SU-DHL-6 (cell line): ENCODE measurements at regions not wholly inside any gene's neighbourhood (a gene's known extent, or its start where the extent isn't known, plus 50 kb on each side); places are given as distances from the start of the nearest gene placed in this dataset.
"Not testable (repeated sequence)": the region's sequence is repeated elsewhere in the genome, so short reads cannot be mapped to it uniquely, and the experiment has no call there.

Source experiments
- CTCF ChIP-seq: fragments of 200-600 bp; sonication (generic); IDR thresholded peaks from one replicate; pipeline ENCODE4 v1.5.1; 2017; ENCODE audit warnings: antibody characterized with exemption, mild to moderate bottlenecking, low read length, moderate library complexity; ENCODE audit not compliant: insufficient read depth, poor library complexity, severe bottlenecking
- EZH2phosphoT487 ChIP-seq: fragments of 200-600 bp; sonication (generic), shearing (Covaris generic); conservative IDR thresholded peaks from 2 replicates; pipeline ENCODE4 v1.6.1; 2018; ENCODE audit warnings: mild to moderate bottlenecking, antibody characterized with exemption, low read length, moderate library complexity, mixed read lengths

GRCh38 chr2:91549316-91549715 is 2857.8 kb downstream of the RPIA start:
- not testable (repeated sequence) for TF ChIP-seq CTCF, EZH2phosphoT487
